ENCODE measurements at regions not wholly inside any gene's neighbourhood (a gene's known extent, or its start where the extent isn't known, plus 50 kb on each side); places are given as distances from the start of the nearest gene placed in this dataset.

- H3K9ac ChIP-seq (ENCODE audit: low read length), result no peak overlapping the region
Measured at GRCh38 chr1:78236716-78237115, 190.9 kb downstream of the GIPC2 start.

GRCh38 chr1:78237364-78237916 is 191.7 kb downstream of the GIPC2 start:
- Histone ChIP-seq H3K4me3 (ENCODE audit: low read length) (no peak overlapping the region), H3K27ac (ENCODE audit: low read length) (no peak overlapping the region), H3K4me2 (ENCODE audit: low read length) (no peak overlapping the region), H3K9ac (ENCODE audit: low read length) (no peak overlapping the region), H3K4me1 (ENCODE audit: low read length) (no peaks in the 10 kb centered on the region), H3K79me2 (ENCODE audit: low read length) (no peaks in the 10 kb centered on the region), H3K9me3 (ENCODE audit: insufficient read depth, low read length) (no peaks in the 10 kb centered on the region), H2AFZ (ENCODE audit: low read depth, low read length) (no peak overlapping the region), H4K20me1 (ENCODE audit: insufficient read depth, low read length) (no peaks in the 10 kb centered on the region), H3K36me3 (replicated peaks; ENCODE audit: low read depth, low read length) (no peaks in the 10 kb centered on the region), H3K27me3 (ENCODE audit: low read depth, low read length) (no peaks in the 10 kb centered on the region)
- TF ChIP-seq, protein P1, sequence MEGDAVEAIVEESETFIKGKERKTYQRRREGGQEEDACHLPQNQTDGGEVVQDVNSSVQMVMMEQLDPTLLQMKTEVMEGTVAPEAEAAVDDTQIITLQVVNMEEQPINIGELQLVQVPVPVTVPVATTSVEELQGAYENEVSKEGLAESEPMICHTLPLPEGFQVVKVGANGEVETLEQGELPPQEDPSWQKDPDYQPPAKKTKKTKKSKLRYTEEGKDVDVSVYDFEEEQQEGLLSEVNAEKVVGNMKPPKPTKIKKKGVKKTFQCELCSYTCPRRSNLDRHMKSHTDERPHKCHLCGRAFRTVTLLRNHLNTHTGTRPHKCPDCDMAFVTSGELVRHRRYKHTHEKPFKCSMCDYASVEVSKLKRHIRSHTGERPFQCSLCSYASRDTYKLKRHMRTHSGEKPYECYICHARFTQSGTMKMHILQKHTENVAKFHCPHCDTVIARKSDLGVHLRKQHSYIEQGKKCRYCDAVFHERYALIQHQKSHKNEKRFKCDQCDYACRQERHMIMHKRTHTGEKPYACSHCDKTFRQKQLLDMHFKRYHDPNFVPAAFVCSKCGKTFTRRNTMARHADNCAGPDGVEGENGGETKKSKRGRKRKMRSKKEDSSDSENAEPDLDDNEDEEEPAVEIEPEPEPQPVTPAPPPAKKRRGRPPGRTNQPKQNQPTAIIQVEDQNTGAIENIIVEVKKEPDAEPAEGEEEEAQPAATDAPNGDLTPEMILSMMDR (IDR thresholded peaks at IDR 0.05; ENCODE audit: low read depth, low read length), result no peak
- TF ChIP-seq EZH2phosphoT487 (IDR thresholded peaks at IDR 0.05; ENCODE audit: low read depth), result no peak

More at GRCh38 chr1:78236716-78237115, 190.9 kb downstream of the GIPC2 start:
- no peak overlapping the region for H3K27ac ChIP-seq (ENCODE audit: low read length)
- H4K20me1 ChIP-seq (ENCODE audit: insufficient read depth, low read length), result no peaks in the 10 kb centered on the region
- no peaks in the 10 kb centered on the region for H3K4me1 ChIP-seq (ENCODE audit: low read length)
- no peaks in the 10 kb centered on the region for H3K9me3 ChIP-seq (ENCODE audit: insufficient read depth, low read length)
- H2AFZ ChIP-seq (ENCODE audit: low read depth, low read length), result no peak overlapping the region
- no peaks in the 10 kb centered on the region for H3K36me3 ChIP-seq (replicated peaks; ENCODE audit: low read depth, low read length)
- H3K27me3 ChIP-seq (ENCODE audit: low read depth, low read length), result no peaks in the 10 kb centered on the region
- TF ChIP-seq, protein P1 (IDR thresholded peaks at IDR 0.05; ENCODE audit: low read depth, low read length), result no peak
- no peak for TF ChIP-seq EZH2phosphoT487 (IDR thresholded peaks at IDR 0.05; ENCODE audit: low read depth)
- no peak overlapping the region for H3K4me3 ChIP-seq (ENCODE audit: low read length)
- H3K79me2 ChIP-seq (ENCODE audit: low read length), result no peaks in the 10 kb centered on the region
- no peak overlapping the region for H3K4me2 ChIP-seq (ENCODE audit: low read length)

DNA sequence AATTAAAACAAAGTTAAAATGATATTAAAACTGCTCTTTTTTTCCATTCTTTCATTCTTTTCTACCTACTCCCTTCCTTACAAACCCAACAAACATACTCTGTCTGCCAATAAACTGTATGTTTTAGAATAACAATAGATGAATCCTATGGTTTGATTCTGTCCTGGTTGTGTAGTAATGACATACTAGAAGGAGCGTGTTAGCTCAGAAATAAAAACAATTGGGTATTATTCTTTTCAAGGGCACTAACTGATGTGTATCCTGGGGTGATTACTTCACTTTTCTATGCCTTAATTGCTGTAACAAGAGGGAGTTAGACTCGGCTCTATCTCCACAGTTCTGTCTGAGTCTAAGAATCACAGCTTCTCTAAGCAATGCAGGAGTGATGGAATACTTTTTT is 194.4 kb downstream of the GIPC2 start:
- no peak overlapping the region for H3K4me2 ChIP-seq (ENCODE audit: low read length)
- H3K27ac ChIP-seq (ENCODE audit: low read length), result no peak overlapping the region
- H3K4me1 ChIP-seq (ENCODE audit: low read length), result no peaks in the 10 kb centered on the region
- H3K4me3 ChIP-seq (ENCODE audit: low read length), result no peak overlapping the region
- H4K20me1 ChIP-seq (ENCODE audit: insufficient read depth, low read length), result no peaks in the 10 kb centered on the region
- no peak overlapping the region for H2AFZ ChIP-seq (ENCODE audit: low read depth, low read length)
- no peak for TF ChIP-seq EZH2phosphoT487 (IDR thresholded peaks at IDR 0.05; ENCODE audit: low read depth)
- H3K79me2 ChIP-seq (ENCODE audit: low read length), result no peaks in the 10 kb centered on the region
- H3K9me3 ChIP-seq (ENCODE audit: insufficient read depth, low read length), result no peaks in the 10 kb centered on the region
- H3K36me3 ChIP-seq (replicated peaks; ENCODE audit: low read depth, low read length), result no peaks in the 10 kb centered on the region
- H3K27me3 ChIP-seq (ENCODE audit: low read depth, low read length), result no peaks in the 10 kb centered on the region
- no peak overlapping the region for H3K9ac ChIP-seq (ENCODE audit: low read length)

DNA sequence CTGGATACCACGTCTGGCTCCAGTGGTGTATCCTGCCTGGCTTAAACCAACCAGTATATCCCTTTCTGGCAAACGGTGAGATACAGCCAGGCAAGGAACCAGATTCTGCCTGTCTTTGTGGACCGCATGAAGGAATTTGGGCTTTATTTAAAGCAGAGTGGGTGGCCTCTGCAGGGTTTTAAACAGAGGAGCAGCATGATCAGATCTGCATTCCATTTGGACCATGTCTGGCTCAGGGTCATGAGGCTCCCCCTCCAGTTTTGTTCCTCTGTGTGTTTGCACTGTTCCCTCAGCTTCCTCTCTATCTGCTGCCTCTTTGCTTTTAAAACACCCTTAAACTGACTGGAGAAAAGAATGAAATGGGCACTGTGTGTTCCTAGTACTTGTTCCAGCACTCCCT is 195.0 kb downstream of the GIPC2 start:
- Histone ChIP-seq H3K4me1 (ENCODE audit: low read length) (no peaks in the 10 kb centered on the region), H3K27ac (ENCODE audit: low read length) (no peak overlapping the region), H3K9ac (ENCODE audit: low read length) (no peak overlapping the region), H4K20me1 (ENCODE audit: insufficient read depth, low read length) (no peaks in the 10 kb centered on the region), H3K4me2 (ENCODE audit: low read length) (no peak overlapping the region), H3K79me2 (ENCODE audit: low read length) (no peaks in the 10 kb centered on the region), H3K9me3 (ENCODE audit: insufficient read depth, low read length) (no peaks in the 10 kb centered on the region), H3K27me3 (ENCODE audit: low read depth, low read length) (no peaks in the 10 kb centered on the region), H2AFZ (ENCODE audit: low read depth, low read length) (no peak overlapping the region), H3K4me3 (ENCODE audit: low read length) (no peak overlapping the region), H3K36me3 (replicated peaks; ENCODE audit: low read depth, low read length) (no peaks in the 10 kb centered on the region)
- TF ChIP-seq, protein P1 (IDR thresholded peaks at IDR 0.05; ENCODE audit: low read depth, low read length), result no peak
- TF ChIP-seq EZH2phosphoT487 (IDR thresholded peaks at IDR 0.05; ENCODE audit: low read depth), result no peak

All from OCI-LY3 (cell line).